Tibial nerve (tissue), 4 donors: ENCODE measurements at regions not wholly inside any gene's neighbourhood (a gene's known extent, or its start where the extent isn't known, plus 50 kb on each side); places are given as distances from the start of the nearest gene placed in this dataset.

Experiments
- DNase-seq, 2 donors: peaks; one replicate each; pipeline ENCODE4 v3.0.0-alpha.2; 2019; ENCODE audit warnings: low spot score in 2 of 2
- H3K27ac ChIP-seq, 4 donors: fragments of 200-600 bp; sonication (generic) in 3 of 4; one replicate each; pipeline ENCODE4 v1.5.1; 2017 to 2019; ENCODE audit warnings: mild to moderate bottlenecking in 1 of 4
- H3K27me3 ChIP-seq, 2 donors: fragments of 200-600 bp; sonication (generic) in 1 of 2; one replicate each; pipeline versions ENCODE4 v1.5.1 to v1.6.0; 2017 to 2019
- H3K36me3 ChIP-seq, 3 donors: fragments of 200-600 bp; sonication (generic); one replicate each; pipeline ENCODE4 v1.5.1; 2018 to 2019
- H3K4me1 ChIP-seq, 4 donors: fragments of 200-600 bp; sonication (generic) in 3 of 4; one replicate each; pipeline ENCODE4 v1.5.1; 2017 to 2019
- H3K4me3 ChIP-seq, 4 donors: fragments of 200-600 bp; sonication (generic) in 3 of 4; one replicate each; pipeline ENCODE4 v1.5.1; 2017 to 2019; ENCODE audit warnings: mild to moderate bottlenecking in 1 of 4, moderate library complexity in 1 of 4
- H3K9me3 ChIP-seq, 4 donors: fragments of 200-600 bp; sonication (generic) in 3 of 4; one replicate each; pipeline ENCODE4 v1.5.1; 2017 to 2019
- CTCF ChIP-seq, 5 experiments: fragments of 200-600 bp in 3 of 5; fragments of 450-650 bp in 2 of 5; sonication (generic) in 3 of 5; IDR thresholded peaks; one replicate each; pipeline ENCODE4 v1.5.1; 2016 to 2019; ENCODE audit warnings: antibody characterized with exemption in 5 of 5, mild to moderate bottlenecking in 3 of 5, moderate library complexity in 2 of 5
- EP300 ChIP-seq, 2 donors: sonication (generic); formaldehyde crosslinking; IDR thresholded peaks; one replicate each; pipeline ENCODE4 v1.6.1; 2017; ENCODE audit warnings: antibody characterized with exemption in 2 of 2, mild to moderate bottlenecking in 1 of 2
- POLR2A ChIP-seq, 2 donors: fragments of 450-650 bp; IDR thresholded peaks; one replicate each; pipeline ENCODE4 v1.6.1; 2017; ENCODE audit warnings: antibody characterized with exemption in 2 of 2, mild to moderate bottlenecking in 2 of 2, moderate library complexity in 2 of 2
- WGBS, 2 donors: methylation state at CpG; one replicate each; pipeline ENCODE4 v1.1.5; 2018; 5-methylcytosine and 5-hydroxymethylcytosine counted together

- no peak for DNase-seq
- Histone ChIP-seq H3K9me3 (no peaks in the 10 kb centered on the region), H3K4me3 (no peak overlapping the region), H3K27me3 (no peaks in the 10 kb centered on the region), H3K27ac (no peak overlapping the region), H3K36me3 (no peaks in the 10 kb centered on the region), H3K4me1 (no peaks in the 10 kb centered on the region)
- TF ChIP-seq CTCF (IDR thresholded peaks at IDR 0.05): no peak
- TF ChIP-seq POLR2A (IDR thresholded peaks at IDR 0.05): no peak
- TF ChIP-seq EP300 (IDR thresholded peaks at IDR 0.05): no peak
Observed at GRCh38 chr6:48429021-48429420, 318.0 kb upstream of the PTCHD4 start.

DNA sequence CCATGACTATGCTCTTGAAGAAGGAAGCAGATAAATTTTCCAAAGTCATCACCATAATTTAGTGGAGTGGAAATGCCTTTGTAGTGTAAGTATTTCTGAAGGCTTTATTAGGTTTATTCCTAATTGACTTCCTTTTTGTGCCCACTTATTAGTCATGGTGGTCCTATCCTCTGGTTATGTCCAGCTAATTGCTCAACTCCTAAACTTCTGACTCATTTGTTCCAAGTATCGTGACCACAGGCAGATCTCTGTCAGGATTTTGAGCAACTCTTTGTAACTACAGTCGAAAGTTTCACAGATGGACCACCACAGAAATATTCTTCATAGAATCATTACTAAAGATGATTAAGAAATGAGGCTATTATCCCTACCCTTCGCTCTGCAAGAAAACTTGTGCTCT lies 315.6 kb upstream of the PTCHD4 start:
- Histone ChIP-seq H3K36me3 (no peaks in the 10 kb centered on the region), H3K4me1 (no peaks in the 10 kb centered on the region), H3K4me3 (no peak overlapping the region), H3K27me3 (no peaks in the 10 kb centered on the region), H3K27ac (no peak overlapping the region), H3K9me3 (no peaks in the 10 kb centered on the region)
- WGBS, 2 donors: 70 to 72% methylated on average over 3 of the region's 3 CpGs
- no peak for TF ChIP-seq EP300 (IDR thresholded peaks at IDR 0.05)
- TF ChIP-seq CTCF (IDR thresholded peaks at IDR 0.05): no peak
- TF ChIP-seq POLR2A (IDR thresholded peaks at IDR 0.05): no peak
- DNase-seq: no peak

DNA sequence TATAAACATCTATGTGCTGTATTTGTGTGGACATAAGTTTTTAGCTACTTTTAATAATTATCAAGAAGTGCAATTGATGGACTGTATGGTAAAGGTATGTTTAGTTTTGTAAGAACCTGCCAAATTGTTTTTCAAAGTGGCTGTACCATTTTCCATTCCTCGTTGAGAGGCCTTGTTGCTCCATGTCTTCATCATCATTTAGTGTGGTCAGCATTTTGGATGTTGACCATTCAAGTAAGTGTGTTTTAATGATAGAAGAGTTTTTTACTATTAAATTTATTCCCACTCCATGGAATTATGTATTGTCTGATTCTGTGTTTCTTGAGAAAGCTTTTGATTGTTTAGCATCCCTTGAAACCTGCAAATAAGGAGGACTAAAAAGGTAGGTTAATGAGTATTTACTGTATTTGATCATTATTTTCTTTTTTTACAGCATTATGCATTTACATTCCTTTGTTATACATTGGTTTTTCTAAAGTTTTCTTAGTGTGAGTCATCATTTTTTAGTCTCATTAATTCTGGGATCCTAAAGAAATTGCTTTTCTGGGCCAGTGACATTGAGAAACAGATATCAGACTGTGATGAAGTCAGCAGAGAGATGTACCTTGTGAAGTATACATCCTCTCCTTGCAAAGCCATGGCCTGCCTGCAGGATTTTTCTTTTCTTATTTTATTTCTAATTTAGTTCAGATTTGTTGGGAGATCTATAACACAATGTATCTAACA lies 312.8 kb upstream of the PTCHD4 start:
- 80 to 83% methylated on average over 1 of the region's 1 CpG for WGBS, 2 donors
- Histone ChIP-seq H3K9me3 (no peaks in the 10 kb centered on the region), H3K36me3 (no peaks in the 10 kb centered on the region)

GRCh38 chr6:48419992-48420391 lies 309.0 kb upstream of the PTCHD4 start:
- Histone ChIP-seq H3K27me3 (no peaks in the 10 kb centered on the region), H3K4me1 (no peaks in the 10 kb centered on the region), H3K4me3 (no peak overlapping the region), H3K36me3 (no peaks in the 10 kb centered on the region), H3K27ac (no peak overlapping the region), H3K9me3 (no peaks in the 10 kb centered on the region)
- TF ChIP-seq POLR2A (IDR thresholded peaks at IDR 0.05) (no peak), EP300 (IDR thresholded peaks at IDR 0.05) (no peak), CTCF (IDR thresholded peaks at IDR 0.05) (no peak)
- 50 to 68% methylated on average over 1 of the region's 1 CpG for WGBS, 2 donors
- DNase-seq: no peak

More for the DNA sequence above, 312.8 kb upstream of the PTCHD4 start:
- H3K27ac ChIP-seq: no peak overlapping the region
- no peaks in the 10 kb centered on the region for H3K27me3 ChIP-seq
- H3K4me3 ChIP-seq: no peak overlapping the region
- DNase-seq: no peak
- TF ChIP-seq EP300 (IDR thresholded peaks at IDR 0.05) (no peak), CTCF (IDR thresholded peaks at IDR 0.05) (no peak), POLR2A (IDR thresholded peaks at IDR 0.05) (no peak)
- no peaks in the 10 kb centered on the region for H3K4me1 ChIP-seq

- Histone ChIP-seq H3K4me3 (no peak overlapping the region), H3K4me1 (no peaks in the 10 kb centered on the region), H3K27ac (no peak overlapping the region), H3K9me3 (no peaks in the 10 kb centered on the region), H3K27me3 (no peaks in the 10 kb centered on the region), H3K36me3 (no peaks in the 10 kb centered on the region)
- WGBS, 2 donors: 51 to 81% methylated on average over 4 of the region's 4 CpGs
- DNase-seq: no peak
- TF ChIP-seq CTCF (IDR thresholded peaks at IDR 0.05): no peak
- no peak for TF ChIP-seq POLR2A (IDR thresholded peaks at IDR 0.05)
- TF ChIP-seq EP300 (IDR thresholded peaks at IDR 0.05): no peak
Observed at GRCh38 chr6:48417927-48418326, 306.9 kb upstream of the PTCHD4 start.
